ENCODE measurements at regions not wholly inside any gene's neighbourhood (a gene's known extent, or its start where the extent isn't known, plus 50 kb on each side); places are given as distances from the start of the nearest gene placed in this dataset.

- Histone ChIP-seq H3K27me3 (ENCODE audit: insufficient read depth, low read depth, low read length) (no peaks in the 10 kb centered on the region), H3F3A (ENCODE audit: insufficient read depth, low read length, poor library complexity, severe bottlenecking) (no peaks in the 10 kb centered on the region), H3K36me3 (ENCODE audit: insufficient read depth, low read length) (no peaks in the 10 kb centered on the region), H3K27ac (ENCODE audit: low read length) (no peak overlapping the region), H3K9me3 (ENCODE audit: low read length) (no peaks in the 10 kb centered on the region), H2AFZ (ENCODE audit: low read depth, low read length) (no peak overlapping the region), H3K9ac (ENCODE audit: low read length) (no peak overlapping the region), H3K4me3 (ENCODE audit: low read length) (no peak overlapping the region), H3K9me2 (ENCODE audit: insufficient read depth, low read length) (no peaks in the 10 kb centered on the region), H4K20me1 (ENCODE audit: insufficient read depth) (no peaks in the 10 kb centered on the region), H3K79me2 (replicated peaks; ENCODE audit: insufficient read depth, low read length) (no peaks in the 10 kb centered on the region), H3K4me2 (ENCODE audit: low read length) (no peak overlapping the region)
- TF ChIP-seq CTCF (IDR thresholded peaks at IDR 0.05; ENCODE audit: poor library complexity, severe bottlenecking), result no peak
- TF ChIP-seq POLR2AphosphoS5 (IDR thresholded peaks at IDR 0.05), result no peak
- no peak for TF ChIP-seq MXI1 (conservative IDR thresholded peaks at IDR 0.05; ENCODE audit: poor library complexity, severe bottlenecking)
- TF ChIP-seq EZH2 (IDR thresholded peaks at IDR 0.05; ENCODE audit: borderline replicate concordance, insufficient read depth, low read length, poor library complexity, severe bottlenecking), result no peak
- TF ChIP-seq TAF1 (IDR thresholded peaks at IDR 0.05; ENCODE audit: low read depth), result no peak
- TF ChIP-seq EP300 (conservative IDR thresholded peaks at IDR 0.05; ENCODE audit: poor library complexity, severe bottlenecking), result no peak
- TF ChIP-seq SMC3 (conservative IDR thresholded peaks at IDR 0.05; ENCODE audit: poor library complexity), result no peak
- TF ChIP-seq REST (IDR thresholded peaks at IDR 0.05; ENCODE audit: borderline replicate concordance), result no peak
- TF ChIP-seq RAD21 (conservative IDR thresholded peaks at IDR 0.05), result no peak
Measured at GRCh38 chr16:85511938-85512807, 100.9 kb upstream of the GSE1 start.

GRCh38 chr16:85512808-85513115, 100.4 kb upstream of the GSE1 start:
- no peak overlapping the region for H3K4me3 ChIP-seq (ENCODE audit: low read length)
- no peak overlapping the region for H3K4me2 ChIP-seq (ENCODE audit: low read length)

More at GRCh38 chr16:85512808-85513115, 100.4 kb upstream of the GSE1 start:
- Histone ChIP-seq H3K9me2 (ENCODE audit: insufficient read depth, low read length) (no peaks in the 10 kb centered on the region), H3F3A (ENCODE audit: insufficient read depth, low read length, poor library complexity, severe bottlenecking) (no peaks in the 10 kb centered on the region), H2AFZ (ENCODE audit: low read depth, low read length) (no peak overlapping the region), H3K36me3 (ENCODE audit: insufficient read depth, low read length) (no peaks in the 10 kb centered on the region), H3K27me3 (ENCODE audit: insufficient read depth, low read depth, low read length) (no peaks in the 10 kb centered on the region), H3K79me2 (replicated peaks; ENCODE audit: insufficient read depth, low read length) (no peaks in the 10 kb centered on the region), H3K9me3 (ENCODE audit: low read length) (no peaks in the 10 kb centered on the region), H4K20me1 (ENCODE audit: insufficient read depth) (no peaks in the 10 kb centered on the region), H3K27ac (ENCODE audit: low read length) (no peak overlapping the region), H3K9ac (ENCODE audit: low read length) (no peak overlapping the region)
- TF ChIP-seq EP300 (conservative IDR thresholded peaks at IDR 0.05; ENCODE audit: poor library complexity, severe bottlenecking), result no peak
- no peak for TF ChIP-seq EZH2 (IDR thresholded peaks at IDR 0.05; ENCODE audit: borderline replicate concordance, insufficient read depth, low read length, poor library complexity, severe bottlenecking)
- TF ChIP-seq REST (IDR thresholded peaks at IDR 0.05; ENCODE audit: borderline replicate concordance), result no peak
- no peak for TF ChIP-seq POLR2AphosphoS5 (IDR thresholded peaks at IDR 0.05)
